Liver (tissue), 8 donors: ENCODE measurements at regions not wholly inside any gene's neighbourhood (a gene's known extent, or its start where the extent isn't known, plus 50 kb on each side); places are given as distances from the start of the nearest gene placed in this dataset.

Source experiments
- DNase-seq: peaks from one replicate; pipeline ENCODE4 v3.0.0-alpha.2; 2017; ENCODE audit warnings: low spot score
- H3K27ac ChIP-seq, 2 donors: one replicate each; pipeline ENCODE4 v1.7.0; 2013; ENCODE audit warnings: inconsistent platforms in 2 of 2, low read length in 2 of 2, control low read depth in 1 of 2, low read depth in 1 of 2, mild to moderate bottlenecking in 1 of 2
- H3K27me3 ChIP-seq, 4 donors: one replicate each; pipeline versions ENCODE4 v1.6.1 to v1.7.0; 2013; ENCODE audit warnings: low read length in 3 of 4, inconsistent platforms in 1 of 4, mild to moderate bottlenecking in 1 of 4, moderate library complexity in 1 of 4; ENCODE audit not compliant: control insufficient read depth in 4 of 4, insufficient read depth in 4 of 4
- H3K36me3 ChIP-seq, 4 donors: one replicate each; pipeline versions ENCODE4 v1.6.1 to v1.7.0; 2013; ENCODE audit warnings: low read length in 3 of 4, mild to moderate bottlenecking in 3 of 4, low read depth in 1 of 4, moderate library complexity in 1 of 4; ENCODE audit not compliant: control insufficient read depth in 4 of 4, insufficient read depth in 3 of 4
- H3K4me1 ChIP-seq, 4 donors: one replicate each; pipeline versions ENCODE4 v1.6.1 to v1.7.0; 2013; ENCODE audit warnings: low read length in 3 of 4, mild to moderate bottlenecking in 3 of 4, moderate library complexity in 1 of 4; ENCODE audit not compliant: control insufficient read depth in 4 of 4, insufficient read depth in 4 of 4
- H3K4me3 ChIP-seq, 3 donors: one replicate each; pipeline versions ENCODE4 v1.6.1 to v1.7.0; 2013; ENCODE audit warnings: low read length in 3 of 3, control low read depth in 1 of 3, low read depth in 1 of 3, mild to moderate bottlenecking in 1 of 3
- H3K9ac ChIP-seq, 2 donors: one replicate each; pipeline ENCODE4 v1.7.0; 2013; ENCODE audit warnings: low read length in 2 of 2, mild to moderate bottlenecking in 2 of 2, moderate library complexity in 2 of 2, control low read depth in 1 of 2, low read depth in 1 of 2
- H3K9me3 ChIP-seq, 4 donors: one replicate each; pipeline versions ENCODE4 v1.6.1 to v1.7.0; 2013; ENCODE audit warnings: low read length in 3 of 4; ENCODE audit not compliant: control insufficient read depth in 4 of 4
- EGR1 ChIP-seq, 2 donors: IDR thresholded peaks; 2 replicates each; pipeline ENCODE4 v1.6.1; 2016 to 2018; ENCODE audit warnings: antibody characterized with exemption in 2 of 2, low read depth in 2 of 2
- FOXA1 ChIP-seq: IDR thresholded peaks from 2 replicates; pipeline ENCODE4 v1.6.1; 2016; ENCODE audit warnings: antibody characterized with exemption
- FOXA2 ChIP-seq: IDR thresholded peaks from 2 replicates; pipeline ENCODE4 v1.6.1; 2016; ENCODE audit warnings: antibody characterized with exemption
- GABPA ChIP-seq, 2 donors: IDR thresholded peaks in 1 of 2; conservative IDR thresholded peaks in 1 of 2; 2 replicates each; pipeline ENCODE4 v1.6.1; 2016; ENCODE audit warnings: antibody characterized with exemption in 2 of 2, mild to moderate bottlenecking in 1 of 2, moderate library complexity in 1 of 2
- HNF4A ChIP-seq, 2 donors: conservative IDR thresholded peaks; 2 replicates each; pipeline ENCODE4 v1.6.1; 2016; ENCODE audit warnings: antibody characterized with exemption in 2 of 2, mild to moderate bottlenecking in 2 of 2
- HNF4G ChIP-seq: IDR thresholded peaks from 2 replicates; pipeline ENCODE4 v1.6.1; 2016; ENCODE audit warnings: antibody characterized with exemption
- JUND ChIP-seq, 2 donors: IDR thresholded peaks; 2 replicates each; pipeline ENCODE4 v1.6.1; 2016; ENCODE audit warnings: antibody characterized with exemption in 2 of 2
- NR2F2 ChIP-seq: IDR thresholded peaks from 2 replicates; pipeline ENCODE4 v1.6.1; 2016; ENCODE audit warnings: antibody characterized with exemption
- RAD21 ChIP-seq, 2 donors: IDR thresholded peaks; 2 replicates each; pipeline ENCODE4 v1.6.1; 2016; ENCODE audit warnings: antibody characterized with exemption in 2 of 2, mild to moderate bottlenecking in 2 of 2
- RXRA ChIP-seq, 2 donors: IDR thresholded peaks; 2 replicates each; pipeline ENCODE4 v1.6.1; 2017 to 2018; ENCODE audit warnings: antibody characterized with exemption in 2 of 2, mild to moderate bottlenecking in 1 of 2
- SP1 ChIP-seq: IDR thresholded peaks from 2 replicates; pipeline ENCODE4 v1.6.1; 2018; ENCODE audit warnings: antibody characterized with exemption, mild to moderate bottlenecking
- TAF1 ChIP-seq: conservative IDR thresholded peaks from 2 replicates; pipeline ENCODE4 v1.6.1; 2016; ENCODE audit warnings: antibody characterized with exemption, mild to moderate bottlenecking
- YY1 ChIP-seq: IDR thresholded peaks from 2 replicates; pipeline ENCODE4 v1.6.1; 2016; ENCODE audit warnings: antibody characterized with exemption, mild to moderate bottlenecking
- WGBS: extraction: QIAGEN DNeasy Blood & Tissue Kit; methylation state at CpG from one replicate; pipeline ENCODE4 v1.1.7; 2013; 5-methylcytosine and 5-hydroxymethylcytosine counted together
- TF ChIP-seq, protein P1 (sequence below): IDR thresholded peaks from 2 replicates; pipeline ENCODE4 v1.6.1; 2016; ENCODE audit warnings: antibody characterized with exemption, mild to moderate bottlenecking
- TF ChIP-seq, protein P2 (sequence below): IDR thresholded peaks from 2 replicates; pipeline ENCODE4 v1.6.1; 2016; ENCODE audit warnings: antibody characterized with exemption
- TF ChIP-seq, protein P3 (sequence below): IDR thresholded peaks from 2 replicates; pipeline ENCODE4 v1.6.1; 2016; ENCODE audit warnings: antibody characterized with exemption
- TF ChIP-seq, protein P4 (sequence below): IDR thresholded peaks from 2 replicates; pipeline ENCODE4 v1.6.1; 2016; ENCODE audit warnings: antibody characterized with exemption
- TF ChIP-seq, protein P5 (sequence below): fragments of 150-350 bp; IDR thresholded peaks from 2 replicates; pipeline ENCODE4 v1.5.1; 2017; ENCODE audit warnings: improper control_type of control experiment, low read depth, low read length; ENCODE audit not compliant: missing input control
- donor health status: healthy.
- donor health status: healthy.
- donor health status: healthy.
- donor health status: healthy.
- donor health status: healthy.

DNA sequence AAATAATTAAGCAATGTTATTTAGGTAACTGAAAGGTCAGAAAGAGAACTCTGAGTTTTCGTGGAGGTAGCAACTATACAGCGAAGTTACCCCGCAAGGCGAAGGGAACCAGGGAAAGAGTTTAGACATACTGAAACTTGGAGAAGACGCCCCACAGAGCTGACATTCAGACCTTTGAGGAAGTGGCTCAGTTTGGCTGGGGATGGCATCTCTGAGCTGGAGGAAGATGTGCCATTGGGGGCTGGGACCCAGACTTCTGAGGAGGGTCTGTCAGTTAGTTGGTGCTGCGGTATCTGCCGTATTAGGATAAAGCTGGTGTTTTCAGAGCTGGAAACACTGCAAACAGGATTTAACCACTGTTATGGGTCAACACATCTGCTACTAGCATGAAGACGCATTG lies 156.6 kb downstream of the ANKRD50 start:
- H3K4me3 ChIP-seq: no peak overlapping the region
- TF ChIP-seq FOXA1 (no peak), RXRA (IDR thresholded peaks at IDR 0.05) (no peak), TAF1 (no peak), HNF4G (no peak), FOXA2 (no peak), SP1 (no peak), EGR1 (IDR thresholded peaks at IDR 0.05; ENCODE audit: low read depth in 2 of 2) (no peak), GABPA (IDR thresholded peaks at IDR 0.05 in 1 of 2, conservative IDR thresholded peaks at IDR 0.05 in 1 of 2) (no peak), JUND (IDR thresholded peaks at IDR 0.05) (no peak), HNF4A (conservative IDR thresholded peaks at IDR 0.05) (no peak), RAD21 (IDR thresholded peaks at IDR 0.05) (no peak), NR2F2 (no peak), YY1 (no peak)
- TF ChIP-seq, protein P1, sequence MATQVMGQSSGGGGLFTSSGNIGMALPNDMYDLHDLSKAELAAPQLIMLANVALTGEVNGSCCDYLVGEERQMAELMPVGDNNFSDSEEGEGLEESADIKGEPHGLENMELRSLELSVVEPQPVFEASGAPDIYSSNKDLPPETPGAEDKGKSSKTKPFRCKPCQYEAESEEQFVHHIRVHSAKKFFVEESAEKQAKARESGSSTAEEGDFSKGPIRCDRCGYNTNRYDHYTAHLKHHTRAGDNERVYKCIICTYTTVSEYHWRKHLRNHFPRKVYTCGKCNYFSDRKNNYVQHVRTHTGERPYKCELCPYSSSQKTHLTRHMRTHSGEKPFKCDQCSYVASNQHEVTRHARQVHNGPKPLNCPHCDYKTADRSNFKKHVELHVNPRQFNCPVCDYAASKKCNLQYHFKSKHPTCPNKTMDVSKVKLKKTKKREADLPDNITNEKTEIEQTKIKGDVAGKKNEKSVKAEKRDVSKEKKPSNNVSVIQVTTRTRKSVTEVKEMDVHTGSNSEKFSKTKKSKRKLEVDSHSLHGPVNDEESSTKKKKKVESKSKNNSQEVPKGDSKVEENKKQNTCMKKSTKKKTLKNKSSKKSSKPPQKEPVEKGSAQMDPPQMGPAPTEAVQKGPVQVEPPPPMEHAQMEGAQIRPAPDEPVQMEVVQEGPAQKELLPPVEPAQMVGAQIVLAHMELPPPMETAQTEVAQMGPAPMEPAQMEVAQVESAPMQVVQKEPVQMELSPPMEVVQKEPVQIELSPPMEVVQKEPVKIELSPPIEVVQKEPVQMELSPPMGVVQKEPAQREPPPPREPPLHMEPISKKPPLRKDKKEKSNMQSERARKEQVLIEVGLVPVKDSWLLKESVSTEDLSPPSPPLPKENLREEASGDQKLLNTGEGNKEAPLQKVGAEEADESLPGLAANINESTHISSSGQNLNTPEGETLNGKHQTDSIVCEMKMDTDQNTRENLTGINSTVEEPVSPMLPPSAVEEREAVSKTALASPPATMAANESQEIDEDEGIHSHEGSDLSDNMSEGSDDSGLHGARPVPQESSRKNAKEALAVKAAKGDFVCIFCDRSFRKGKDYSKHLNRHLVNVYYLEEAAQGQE: no peak
- TF ChIP-seq, protein P2, sequence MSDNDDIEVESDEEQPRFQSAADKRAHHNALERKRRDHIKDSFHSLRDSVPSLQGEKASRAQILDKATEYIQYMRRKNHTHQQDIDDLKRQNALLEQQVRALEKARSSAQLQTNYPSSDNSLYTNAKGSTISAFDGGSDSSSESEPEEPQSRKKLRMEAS: no peak
- TF ChIP-seq, protein P3, sequence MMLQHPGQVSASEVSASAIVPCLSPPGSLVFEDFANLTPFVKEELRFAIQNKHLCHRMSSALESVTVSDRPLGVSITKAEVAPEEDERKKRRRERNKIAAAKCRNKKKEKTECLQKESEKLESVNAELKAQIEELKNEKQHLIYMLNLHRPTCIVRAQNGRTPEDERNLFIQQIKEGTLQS: no peak
- TF ChIP-seq, protein P4, sequence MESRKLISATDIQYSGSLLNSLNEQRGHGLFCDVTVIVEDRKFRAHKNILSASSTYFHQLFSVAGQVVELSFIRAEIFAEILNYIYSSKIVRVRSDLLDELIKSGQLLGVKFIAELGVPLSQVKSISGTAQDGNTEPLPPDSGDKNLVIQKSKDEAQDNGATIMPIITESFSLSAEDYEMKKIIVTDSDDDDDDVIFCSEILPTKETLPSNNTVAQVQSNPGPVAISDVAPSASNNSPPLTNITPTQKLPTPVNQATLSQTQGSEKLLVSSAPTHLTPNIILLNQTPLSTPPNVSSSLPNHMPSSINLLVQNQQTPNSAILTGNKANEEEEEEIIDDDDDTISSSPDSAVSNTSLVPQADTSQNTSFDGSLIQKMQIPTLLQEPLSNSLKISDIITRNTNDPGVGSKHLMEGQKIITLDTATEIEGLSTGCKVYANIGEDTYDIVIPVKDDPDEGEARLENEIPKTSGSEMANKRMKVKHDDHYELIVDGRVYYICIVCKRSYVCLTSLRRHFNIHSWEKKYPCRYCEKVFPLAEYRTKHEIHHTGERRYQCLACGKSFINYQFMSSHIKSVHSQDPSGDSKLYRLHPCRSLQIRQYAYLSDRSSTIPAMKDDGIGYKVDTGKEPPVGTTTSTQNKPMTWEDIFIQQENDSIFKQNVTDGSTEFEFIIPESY: no peak
- TF ChIP-seq, protein P5, sequence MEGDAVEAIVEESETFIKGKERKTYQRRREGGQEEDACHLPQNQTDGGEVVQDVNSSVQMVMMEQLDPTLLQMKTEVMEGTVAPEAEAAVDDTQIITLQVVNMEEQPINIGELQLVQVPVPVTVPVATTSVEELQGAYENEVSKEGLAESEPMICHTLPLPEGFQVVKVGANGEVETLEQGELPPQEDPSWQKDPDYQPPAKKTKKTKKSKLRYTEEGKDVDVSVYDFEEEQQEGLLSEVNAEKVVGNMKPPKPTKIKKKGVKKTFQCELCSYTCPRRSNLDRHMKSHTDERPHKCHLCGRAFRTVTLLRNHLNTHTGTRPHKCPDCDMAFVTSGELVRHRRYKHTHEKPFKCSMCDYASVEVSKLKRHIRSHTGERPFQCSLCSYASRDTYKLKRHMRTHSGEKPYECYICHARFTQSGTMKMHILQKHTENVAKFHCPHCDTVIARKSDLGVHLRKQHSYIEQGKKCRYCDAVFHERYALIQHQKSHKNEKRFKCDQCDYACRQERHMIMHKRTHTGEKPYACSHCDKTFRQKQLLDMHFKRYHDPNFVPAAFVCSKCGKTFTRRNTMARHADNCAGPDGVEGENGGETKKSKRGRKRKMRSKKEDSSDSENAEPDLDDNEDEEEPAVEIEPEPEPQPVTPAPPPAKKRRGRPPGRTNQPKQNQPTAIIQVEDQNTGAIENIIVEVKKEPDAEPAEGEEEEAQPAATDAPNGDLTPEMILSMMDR: no peak
- no peaks in the 10 kb centered on the region for H3K4me1 ChIP-seq
- no peaks in the 10 kb centered on the region for H3K36me3 ChIP-seq
- no peak for DNase-seq
- H3K9ac ChIP-seq: no peak overlapping the region
- 93% methylated on average over 8 of the region's 8 CpGs for WGBS
- no peak overlapping the region for H3K27ac ChIP-seq
- H3K9me3 ChIP-seq: no peaks in the 10 kb centered on the region
- H3K27me3 ChIP-seq: no peaks in the 10 kb centered on the region

DNA sequence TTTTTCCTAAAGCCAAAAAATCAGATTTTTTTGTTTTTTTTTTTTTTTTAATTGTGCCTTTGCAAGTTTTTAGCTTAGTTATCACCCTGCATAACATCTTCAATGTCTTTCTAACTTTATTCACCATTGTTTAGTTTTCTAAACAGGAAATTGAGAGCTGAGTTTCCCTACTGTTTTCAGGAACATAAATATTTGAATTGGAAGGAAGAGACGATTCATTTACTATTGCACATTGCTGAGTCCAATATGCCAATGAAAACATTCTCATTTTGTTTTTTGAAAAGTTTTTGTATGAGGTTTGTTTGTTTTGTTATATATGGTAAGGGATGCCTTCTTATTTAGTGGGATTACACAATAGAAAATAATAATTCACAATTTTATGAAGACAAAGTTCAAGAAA lies 148.4 kb downstream of the ANKRD50 start:
- 28% methylated on average over 1 of the region's 1 CpG for WGBS

More for the DNA sequence above, 148.4 kb downstream of the ANKRD50 start:
- no peak for DNase-seq
- Histone ChIP-seq H3K27me3 (no peaks in the 10 kb centered on the region), H3K27ac (no peak overlapping the region), H3K9ac (no peak overlapping the region), H3K4me3 (no peak overlapping the region), H3K36me3 (no peaks in the 10 kb centered on the region), H3K4me1 (no peaks in the 10 kb centered on the region), H3K9me3 (no peaks in the 10 kb centered on the region)
- TF ChIP-seq FOXA1 (no peak), HNF4G (no peak), NR2F2 (no peak), HNF4A (conservative IDR thresholded peaks at IDR 0.05) (no peak), RXRA (IDR thresholded peaks at IDR 0.05) (no peak), JUND (IDR thresholded peaks at IDR 0.05) (no peak), GABPA (IDR thresholded peaks at IDR 0.05 in 1 of 2, conservative IDR thresholded peaks at IDR 0.05 in 1 of 2) (no peak), TAF1 (no peak), SP1 (no peak), RAD21 (IDR thresholded peaks at IDR 0.05) (no peak), YY1 (no peak), EGR1 (IDR thresholded peaks at IDR 0.05; ENCODE audit: low read depth in 2 of 2) (no peak), FOXA2 (no peak)
- TF ChIP-seq, protein P4: no peak
- TF ChIP-seq, protein P2: no peak
- TF ChIP-seq, protein P5: no peak
- TF ChIP-seq, protein P3: no peak
